K562 (cell line): ENCODE measurements at regions not wholly inside any gene's neighbourhood (a gene's known extent, or its start where the extent isn't known, plus 50 kb on each side); places are given as distances from the start of the nearest gene placed in this dataset.
A peak's percentile ranks its signal among the peaks of the same experiment; 100 is the strongest.

Experiments used
- CBX3 ChIP-seq, 2 experiments: IDR thresholded peaks; 1 replicate in 1 of 2; 2 replicates in 1 of 2; pipeline ENCODE4 v1.6.1; 2012; ENCODE audit warnings: inconsistent platforms in 2 of 2, low read length in 2 of 2, borderline replicate concordance in 1 of 2, control low read depth in 1 of 2
- EP300 ChIP-seq: IDR thresholded peaks from 2 replicates; pipeline ENCODE4 v1.6.1; 2012; ENCODE audit warnings: low read length, improper control_type of control experiment
- POLR3G ChIP-seq: IDR thresholded peaks from 2 replicates; pipeline ENCODE4 v1.6.1; 2011; ENCODE audit not compliant: insufficient read length, insufficient replicate concordance; ENCODE audit errors: extremely low read depth
- SREBF2 ChIP-seq: sonication (generic); formaldehyde crosslinking; IDR thresholded peaks from 2 replicates; pipeline ENCODE4 v1.4.0; 2020; ENCODE audit warnings: mild to moderate bottlenecking, missing genetic modification reagents
- TRIM28 ChIP-seq: fragments of 450-650 bp; IDR thresholded peaks from 2 replicates; pipeline ENCODE4 v1.6.1; 2017
- ZNF324 ChIP-seq: fragments of 250-450 bp; sonication (Bioruptor Pico); IDR thresholded peaks from 2 replicates; pipeline ENCODE4 v1.4.0; 2020; ENCODE audit warnings: mild to moderate bottlenecking
- ZNF668 ChIP-seq: fragments of 250-450 bp; sonication (Bioruptor Pico); IDR thresholded peaks from 2 replicates; pipeline ENCODE4 v1.8.0; 2022; ENCODE audit warnings: mild to moderate bottlenecking, inconsistent platforms
- TF ChIP-seq, protein P1 (sequence below): sonication (generic); formaldehyde crosslinking; IDR thresholded peaks from 2 replicates; pipeline ENCODE4 v1.8.1; 2023; ENCODE audit warnings: missing genetic modification reagents, mild to moderate bottlenecking, borderline replicate concordance
- TF ChIP-seq, protein P2 (sequence below): fragments of 450-650 bp; IDR thresholded peaks from 2 replicates; pipeline ENCODE4 v1.7.1; 2018; ENCODE audit warnings: mild to moderate bottlenecking, low read depth; ENCODE audit not compliant: partially characterized antibody
- TF ChIP-seq, protein P3 (sequence below): fragments of 150-350 bp; conservative IDR thresholded peaks from 2 replicates; pipeline ENCODE4 v1.6.1; 2014; ENCODE audit warnings: low read length
- TF ChIP-seq, protein P4 (sequence below), 2 experiments: fragments of 450-650 bp; IDR thresholded peaks; 2 replicates each; pipeline ENCODE4 v1.6.1; 2018; ENCODE audit warnings: mild to moderate bottlenecking in 2 of 2, low read depth in 1 of 2; ENCODE audit not compliant: partially characterized antibody in 2 of 2

DNA sequence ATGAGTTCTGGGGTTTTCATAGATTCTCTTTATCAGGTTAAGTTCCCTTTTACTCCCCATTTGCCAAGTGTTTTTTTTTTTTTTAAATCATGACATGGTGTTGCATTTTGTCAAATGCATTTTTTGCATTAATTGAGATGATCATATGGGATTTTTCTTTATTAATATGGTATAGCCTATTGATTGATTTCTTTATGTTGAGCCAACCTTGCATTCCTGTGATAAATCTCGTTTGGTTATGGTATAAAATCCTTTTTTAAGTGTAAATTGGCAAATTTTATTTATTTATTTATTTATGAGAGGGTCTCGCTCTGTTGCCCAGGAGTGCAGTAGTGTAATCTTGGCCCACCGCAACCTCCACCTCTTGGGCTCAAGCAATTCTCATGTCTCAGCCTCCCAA is 81.5 kb upstream of the ACVR1 start (continued):
- TF ChIP-seq, protein P1, sequence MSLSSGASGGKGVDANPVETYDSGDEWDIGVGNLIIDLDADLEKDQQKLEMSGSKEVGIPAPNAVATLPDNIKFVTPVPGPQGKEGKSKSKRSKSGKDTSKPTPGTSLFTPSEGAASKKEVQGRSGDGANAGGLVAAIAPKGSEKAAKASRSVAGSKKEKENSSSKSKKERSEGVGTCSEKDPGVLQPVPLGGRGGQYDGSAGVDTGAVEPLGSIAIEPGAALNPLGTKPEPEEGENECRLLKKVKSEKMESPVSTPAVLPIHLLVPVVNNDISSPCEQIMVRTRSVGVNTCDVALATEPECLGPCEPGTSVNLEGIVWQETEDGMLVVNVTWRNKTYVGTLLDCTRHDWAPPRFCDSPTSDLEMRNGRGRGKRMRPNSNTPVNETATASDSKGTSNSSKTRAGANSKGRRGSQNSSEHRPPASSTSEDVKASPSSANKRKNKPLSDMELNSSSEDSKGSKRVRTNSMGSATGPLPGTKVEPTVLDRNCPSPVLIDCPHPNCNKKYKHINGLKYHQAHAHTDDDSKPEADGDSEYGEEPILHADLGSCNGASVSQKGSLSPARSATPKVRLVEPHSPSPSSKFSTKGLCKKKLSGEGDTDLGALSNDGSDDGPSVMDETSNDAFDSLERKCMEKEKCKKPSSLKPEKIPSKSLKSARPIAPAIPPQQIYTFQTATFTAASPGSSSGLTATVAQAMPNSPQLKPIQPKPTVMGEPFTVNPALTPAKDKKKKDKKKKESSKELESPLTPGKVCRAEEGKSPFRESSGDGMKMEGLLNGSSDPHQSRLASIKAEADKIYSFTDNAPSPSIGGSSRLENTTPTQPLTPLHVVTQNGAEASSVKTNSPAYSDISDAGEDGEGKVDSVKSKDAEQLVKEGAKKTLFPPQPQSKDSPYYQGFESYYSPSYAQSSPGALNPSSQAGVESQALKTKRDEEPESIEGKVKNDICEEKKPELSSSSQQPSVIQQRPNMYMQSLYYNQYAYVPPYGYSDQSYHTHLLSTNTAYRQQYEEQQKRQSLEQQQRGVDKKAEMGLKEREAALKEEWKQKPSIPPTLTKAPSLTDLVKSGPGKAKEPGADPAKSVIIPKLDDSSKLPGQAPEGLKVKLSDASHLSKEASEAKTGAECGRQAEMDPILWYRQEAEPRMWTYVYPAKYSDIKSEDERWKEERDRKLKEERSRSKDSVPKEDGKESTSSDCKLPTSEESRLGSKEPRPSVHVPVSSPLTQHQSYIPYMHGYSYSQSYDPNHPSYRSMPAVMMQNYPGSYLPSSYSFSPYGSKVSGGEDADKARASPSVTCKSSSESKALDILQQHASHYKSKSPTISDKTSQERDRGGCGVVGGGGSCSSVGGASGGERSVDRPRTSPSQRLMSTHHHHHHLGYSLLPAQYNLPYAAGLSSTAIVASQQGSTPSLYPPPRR (CRISPR knock-in tag), result no peak
- TF ChIP-seq SREBF2, result no peak
- no peak for TF ChIP-seq POLR3G
- TF ChIP-seq, protein P2, sequence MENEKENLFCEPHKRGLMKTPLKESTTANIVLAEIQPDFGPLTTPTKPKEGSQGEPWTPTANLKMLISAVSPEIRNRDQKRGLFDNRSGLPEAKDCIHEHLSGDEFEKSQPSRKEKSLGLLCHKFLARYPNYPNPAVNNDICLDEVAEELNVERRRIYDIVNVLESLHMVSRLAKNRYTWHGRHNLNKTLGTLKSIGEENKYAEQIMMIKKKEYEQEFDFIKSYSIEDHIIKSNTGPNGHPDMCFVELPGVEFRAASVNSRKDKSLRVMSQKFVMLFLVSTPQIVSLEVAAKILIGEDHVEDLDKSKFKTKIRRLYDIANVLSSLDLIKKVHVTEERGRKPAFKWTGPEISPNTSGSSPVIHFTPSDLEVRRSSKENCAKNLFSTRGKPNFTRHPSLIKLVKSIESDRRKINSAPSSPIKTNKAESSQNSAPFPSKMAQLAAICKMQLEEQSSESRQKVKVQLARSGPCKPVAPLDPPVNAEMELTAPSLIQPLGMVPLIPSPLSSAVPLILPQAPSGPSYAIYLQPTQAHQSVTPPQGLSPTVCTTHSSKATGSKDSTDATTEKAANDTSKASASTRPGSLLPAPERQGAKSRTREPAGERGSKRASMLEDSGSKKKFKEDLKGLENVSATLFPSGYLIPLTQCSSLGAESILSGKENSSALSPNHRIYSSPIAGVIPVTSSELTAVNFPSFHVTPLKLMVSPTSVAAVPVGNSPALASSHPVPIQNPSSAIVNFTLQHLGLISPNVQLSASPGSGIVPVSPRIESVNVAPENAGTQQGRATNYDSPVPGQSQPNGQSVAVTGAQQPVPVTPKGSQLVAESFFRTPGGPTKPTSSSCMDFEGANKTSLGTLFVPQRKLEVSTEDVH, result no peak
- peak; percentile 76; the same call in 1 of the 2 replicates for TF ChIP-seq TRIM28
- no peak for TF ChIP-seq EP300
- TF ChIP-seq, protein P3, sequence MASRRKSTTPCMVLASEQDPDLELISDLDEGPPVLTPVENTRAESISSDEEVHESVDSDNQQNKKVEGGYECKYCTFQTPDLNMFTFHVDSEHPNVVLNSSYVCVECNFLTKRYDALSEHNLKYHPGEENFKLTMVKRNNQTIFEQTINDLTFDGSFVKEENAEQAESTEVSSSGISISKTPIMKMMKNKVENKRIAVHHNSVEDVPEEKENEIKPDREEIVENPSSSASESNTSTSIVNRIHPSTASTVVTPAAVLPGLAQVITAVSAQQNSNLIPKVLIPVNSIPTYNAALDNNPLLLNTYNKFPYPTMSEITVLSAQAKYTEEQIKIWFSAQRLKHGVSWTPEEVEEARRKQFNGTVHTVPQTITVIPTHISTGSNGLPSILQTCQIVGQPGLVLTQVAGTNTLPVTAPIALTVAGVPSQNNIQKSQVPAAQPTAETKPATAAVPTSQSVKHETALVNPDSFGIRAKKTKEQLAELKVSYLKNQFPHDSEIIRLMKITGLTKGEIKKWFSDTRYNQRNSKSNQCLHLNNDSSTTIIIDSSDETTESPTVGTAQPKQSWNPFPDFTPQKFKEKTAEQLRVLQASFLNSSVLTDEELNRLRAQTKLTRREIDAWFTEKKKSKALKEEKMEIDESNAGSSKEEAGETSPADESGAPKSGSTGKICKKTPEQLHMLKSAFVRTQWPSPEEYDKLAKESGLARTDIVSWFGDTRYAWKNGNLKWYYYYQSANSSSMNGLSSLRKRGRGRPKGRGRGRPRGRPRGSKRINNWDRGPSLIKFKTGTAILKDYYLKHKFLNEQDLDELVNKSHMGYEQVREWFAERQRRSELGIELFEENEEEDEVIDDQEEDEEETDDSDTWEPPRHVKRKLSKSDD, result no peak
- TF ChIP-seq ZNF668 (CRISPR knock-in tag), result no peak
- TF ChIP-seq ZNF324 (CRISPR knock-in tag), result peak; percentile 97
- TF ChIP-seq CBX3 (IDR thresholded peaks at IDR 0.05; ENCODE audit: borderline replicate concordance in 1 of 2, low read length in 2 of 2), result 0 out of 3 replicates have a peak, but pooled peaks of 1 of the 2 experiments have one; percentile 44
- TF ChIP-seq, protein P4, sequence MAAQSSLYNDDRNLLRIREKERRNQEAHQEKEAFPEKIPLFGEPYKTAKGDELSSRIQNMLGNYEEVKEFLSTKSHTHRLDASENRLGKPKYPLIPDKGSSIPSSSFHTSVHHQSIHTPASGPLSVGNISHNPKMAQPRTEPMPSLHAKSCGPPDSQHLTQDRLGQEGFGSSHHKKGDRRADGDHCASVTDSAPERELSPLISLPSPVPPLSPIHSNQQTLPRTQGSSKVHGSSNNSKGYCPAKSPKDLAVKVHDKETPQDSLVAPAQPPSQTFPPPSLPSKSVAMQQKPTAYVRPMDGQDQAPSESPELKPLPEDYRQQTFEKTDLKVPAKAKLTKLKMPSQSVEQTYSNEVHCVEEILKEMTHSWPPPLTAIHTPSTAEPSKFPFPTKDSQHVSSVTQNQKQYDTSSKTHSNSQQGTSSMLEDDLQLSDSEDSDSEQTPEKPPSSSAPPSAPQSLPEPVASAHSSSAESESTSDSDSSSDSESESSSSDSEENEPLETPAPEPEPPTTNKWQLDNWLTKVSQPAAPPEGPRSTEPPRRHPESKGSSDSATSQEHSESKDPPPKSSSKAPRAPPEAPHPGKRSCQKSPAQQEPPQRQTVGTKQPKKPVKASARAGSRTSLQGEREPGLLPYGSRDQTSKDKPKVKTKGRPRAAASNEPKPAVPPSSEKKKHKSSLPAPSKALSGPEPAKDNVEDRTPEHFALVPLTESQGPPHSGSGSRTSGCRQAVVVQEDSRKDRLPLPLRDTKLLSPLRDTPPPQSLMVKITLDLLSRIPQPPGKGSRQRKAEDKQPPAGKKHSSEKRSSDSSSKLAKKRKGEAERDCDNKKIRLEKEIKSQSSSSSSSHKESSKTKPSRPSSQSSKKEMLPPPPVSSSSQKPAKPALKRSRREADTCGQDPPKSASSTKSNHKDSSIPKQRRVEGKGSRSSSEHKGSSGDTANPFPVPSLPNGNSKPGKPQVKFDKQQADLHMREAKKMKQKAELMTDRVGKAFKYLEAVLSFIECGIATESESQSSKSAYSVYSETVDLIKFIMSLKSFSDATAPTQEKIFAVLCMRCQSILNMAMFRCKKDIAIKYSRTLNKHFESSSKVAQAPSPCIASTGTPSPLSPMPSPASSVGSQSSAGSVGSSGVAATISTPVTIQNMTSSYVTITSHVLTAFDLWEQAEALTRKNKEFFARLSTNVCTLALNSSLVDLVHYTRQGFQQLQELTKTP (IDR thresholded peaks at IDR 0.05; ENCODE audit: low read depth in 1 of 2, partially characterized antibody in 2 of 2), result no peak
